ENCODE measurements at regions not wholly inside any gene's neighbourhood (a gene's known extent, or its start where the extent isn't known, plus 50 kb on each side); places are given as distances from the start of the nearest gene placed in this dataset.

- no peak overlapping the region for H3K4me2 ChIP-seq (ENCODE audit: control insufficient read depth, extremely low read depth, insufficient read depth, low read depth, low read length)
- dilution Hi-C loops (cut with MboI; ENCODE audit: extremely low pct_ligation_motif_present, low sequenced_read_pairs), result no loop called here
- DNase-seq (ENCODE audit: low read depth, low spot score) (no peak), FAIRE-seq (peak; percentile 5)
- no peak overlapping the region for H3K4me3 ChIP-seq (ENCODE audit: control insufficient read depth in 2 of 3, extremely low read depth in 1 of 3, insufficient read depth in 2 of 3, low read depth in 1 of 3, low read length in 3 of 3)
- H3K27ac ChIP-seq (ENCODE audit: control insufficient read depth, insufficient read depth, low read length), result no peak overlapping the region
- no peaks in the 10 kb centered on the region for H3K27me3 ChIP-seq (ENCODE audit: control insufficient read depth, extremely low read depth, insufficient read depth, low read length)
- no peaks in the 10 kb centered on the region for H3K79me2 ChIP-seq (ENCODE audit: control insufficient read depth, insufficient read depth, low read length)
- H3K4me1 ChIP-seq (ENCODE audit: control insufficient read depth, extremely low read depth, insufficient read depth, low read length), result no peaks in the 10 kb centered on the region
- H4K20me1 ChIP-seq (ENCODE audit: control insufficient read depth, extremely low read depth, insufficient read depth, low read length), result no peaks in the 10 kb centered on the region
- H3K9me3 ChIP-seq (ENCODE audit: control insufficient read depth, low read depth, low read length), result peaks cover 1% of the 10 kb centered on the region
- no peak overlapping the region for H2AFZ ChIP-seq (ENCODE audit: control insufficient read depth, low read length)
- TF ChIP-seq, protein P1, sequence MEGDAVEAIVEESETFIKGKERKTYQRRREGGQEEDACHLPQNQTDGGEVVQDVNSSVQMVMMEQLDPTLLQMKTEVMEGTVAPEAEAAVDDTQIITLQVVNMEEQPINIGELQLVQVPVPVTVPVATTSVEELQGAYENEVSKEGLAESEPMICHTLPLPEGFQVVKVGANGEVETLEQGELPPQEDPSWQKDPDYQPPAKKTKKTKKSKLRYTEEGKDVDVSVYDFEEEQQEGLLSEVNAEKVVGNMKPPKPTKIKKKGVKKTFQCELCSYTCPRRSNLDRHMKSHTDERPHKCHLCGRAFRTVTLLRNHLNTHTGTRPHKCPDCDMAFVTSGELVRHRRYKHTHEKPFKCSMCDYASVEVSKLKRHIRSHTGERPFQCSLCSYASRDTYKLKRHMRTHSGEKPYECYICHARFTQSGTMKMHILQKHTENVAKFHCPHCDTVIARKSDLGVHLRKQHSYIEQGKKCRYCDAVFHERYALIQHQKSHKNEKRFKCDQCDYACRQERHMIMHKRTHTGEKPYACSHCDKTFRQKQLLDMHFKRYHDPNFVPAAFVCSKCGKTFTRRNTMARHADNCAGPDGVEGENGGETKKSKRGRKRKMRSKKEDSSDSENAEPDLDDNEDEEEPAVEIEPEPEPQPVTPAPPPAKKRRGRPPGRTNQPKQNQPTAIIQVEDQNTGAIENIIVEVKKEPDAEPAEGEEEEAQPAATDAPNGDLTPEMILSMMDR (optimal IDR thresholded peaks at IDR 0.05 in 1 of 3, IDR thresholded peaks at IDR 0.05 in 1 of 3, conservative IDR thresholded peaks at IDR 0.05 in 1 of 3; ENCODE audit: extremely low read depth in 1 of 3, insufficient read depth in 2 of 3, low read length in 3 of 3), result no peak
- H3K9me1 ChIP-seq (ENCODE audit: control insufficient read depth, extremely low read depth, insufficient read depth, low read length), result no peaks in the 10 kb centered on the region
- no peaks in the 10 kb centered on the region for H3K36me3 ChIP-seq (ENCODE audit: control insufficient read depth in 2 of 2, extremely low read depth in 1 of 2, insufficient read depth in 2 of 2, low read length in 2 of 2)
- H3K9ac ChIP-seq (ENCODE audit: control insufficient read depth, extremely low read depth, insufficient read depth, low read length), result no peak overlapping the region
Measured at GRCh38 chr17:71213936-71214335, 906.9 kb upstream of the SOX9 start.

- no peak for TF ChIP-seq EZH2 (IDR thresholded peaks at IDR 0.05; ENCODE audit: low read length)
- TF ChIP-seq, protein P1 (optimal IDR thresholded peaks at IDR 0.05 in 1 of 3, IDR thresholded peaks at IDR 0.05 in 1 of 3, conservative IDR thresholded peaks at IDR 0.05 in 1 of 3; ENCODE audit: extremely low read depth in 1 of 3, insufficient read depth in 2 of 3, low read length in 3 of 3), result no peak
- FAIRE-seq (no peak), DNase-seq (ENCODE audit: low read depth, low spot score) (peak; percentile 32)
- dilution Hi-C loops (cut with MboI; ENCODE audit: extremely low pct_ligation_motif_present, low sequenced_read_pairs), result no loop called here
- H3K9ac ChIP-seq (ENCODE audit: control insufficient read depth, extremely low read depth, insufficient read depth, low read length), result no peak overlapping the region
- no peaks in the 10 kb centered on the region for H3K9me1 ChIP-seq (ENCODE audit: control insufficient read depth, extremely low read depth, insufficient read depth, low read length)
- no peaks in the 10 kb centered on the region for H3K36me3 ChIP-seq (ENCODE audit: control insufficient read depth in 2 of 2, extremely low read depth in 1 of 2, insufficient read depth in 2 of 2, low read length in 2 of 2)
- H3K4me1 ChIP-seq (ENCODE audit: control insufficient read depth, extremely low read depth, insufficient read depth, low read length), result no peaks in the 10 kb centered on the region
- no peaks in the 10 kb centered on the region for H4K20me1 ChIP-seq (ENCODE audit: control insufficient read depth, extremely low read depth, insufficient read depth, low read length)
- H3K27ac ChIP-seq (ENCODE audit: control insufficient read depth, insufficient read depth, low read length), result no peak overlapping the region
- peaks cover 1% of the 10 kb centered on the region for H3K9me3 ChIP-seq (ENCODE audit: control insufficient read depth, low read depth, low read length)
- H2AFZ ChIP-seq (ENCODE audit: control insufficient read depth, low read length), result no peak overlapping the region
- no peaks in the 10 kb centered on the region for H3K27me3 ChIP-seq (ENCODE audit: control insufficient read depth, extremely low read depth, insufficient read depth, low read length)
- no peak overlapping the region for H3K4me2 ChIP-seq (ENCODE audit: control insufficient read depth, extremely low read depth, insufficient read depth, low read depth, low read length)
- no peaks in the 10 kb centered on the region for H3K79me2 ChIP-seq (ENCODE audit: control insufficient read depth, insufficient read depth, low read length)
- H3K4me3 ChIP-seq (ENCODE audit: control insufficient read depth in 2 of 3, extremely low read depth in 1 of 3, insufficient read depth in 2 of 3, low read depth in 1 of 3, low read length in 3 of 3), result no peak overlapping the region
Measured at GRCh38 chr17:71217769-71218168, 903.1 kb upstream of the SOX9 start.

Data from keratinocyte (primary cell).